ENCODE measurements at regions not wholly inside any gene's neighbourhood (a gene's known extent, or its start where the extent isn't known, plus 50 kb on each side); places are given as distances from the start of the nearest gene placed in this dataset.

DNA sequence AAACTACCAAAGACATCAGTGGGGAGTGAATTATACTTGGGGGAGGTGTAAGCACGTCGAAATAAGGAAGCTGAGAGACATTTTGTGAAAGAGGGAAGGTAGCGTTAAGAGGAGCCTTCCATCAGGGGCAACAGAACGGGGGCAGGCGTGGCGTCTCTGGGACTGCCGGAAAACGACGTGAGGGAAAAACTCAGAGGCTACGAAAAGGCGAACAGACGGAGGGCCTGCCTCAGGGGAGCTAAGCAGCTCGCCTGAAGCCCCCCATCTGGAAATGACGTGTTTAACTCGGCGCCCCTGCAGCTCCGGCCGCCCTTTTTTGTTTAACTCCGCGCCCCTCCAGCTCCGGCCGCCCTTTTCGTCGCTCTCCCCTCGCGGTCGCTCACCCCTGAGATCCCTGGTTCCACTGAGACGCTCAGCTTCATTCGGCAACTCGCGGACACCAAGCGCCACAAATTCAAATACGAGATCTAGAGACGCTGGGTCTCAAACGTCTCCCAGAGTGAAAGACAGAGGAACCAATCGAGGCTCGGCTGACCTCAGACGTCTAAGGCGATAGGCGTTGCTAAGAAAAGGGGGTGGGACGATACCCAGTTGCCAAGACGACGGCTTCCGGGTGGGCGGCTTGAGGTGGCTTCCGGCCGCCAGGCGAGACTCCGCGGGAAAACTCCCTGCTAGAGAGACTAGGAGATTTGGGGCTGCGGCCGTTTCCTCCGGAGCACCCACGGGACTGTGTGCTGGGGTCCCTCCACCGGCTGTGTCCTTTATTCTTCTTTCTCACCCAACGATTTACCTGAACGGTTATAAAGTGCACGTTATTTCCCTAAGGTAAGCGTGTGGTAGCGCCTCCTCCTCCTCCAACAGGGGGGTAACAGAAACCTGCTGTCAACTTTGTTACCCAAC lies 383.2 kb downstream of the ZFHX3 start (continued):
- TF ChIP-seq ZNF318 (IDR thresholded peaks at IDR 0.05; ENCODE audit: borderline replicate concordance in 1 of 2, low read depth in 1 of 2) (no peak), HSF4 (CRISPR knock-in tag; IDR thresholded peaks at IDR 0.05; ENCODE audit: borderline replicate concordance) (no peak), ZNF436 (CRISPR knock-in tag; IDR thresholded peaks at IDR 0.05) (no peak), ZBTB1 (CRISPR knock-in tag; IDR thresholded peaks at IDR 0.05; ENCODE audit: borderline replicate concordance, low read depth) (no peak), BCOR (IDR thresholded peaks at IDR 0.05) (no peak), ZNF780A (CRISPR knock-in tag; IDR thresholded peaks at IDR 0.05) (no peak), CBX8 (IDR thresholded peaks at IDR 0.05; ENCODE audit: borderline replicate concordance, extremely low read depth, low read depth, low read length, poor library complexity, severe bottlenecking) (no peak), MYBL2 (IDR thresholded peaks at IDR 0.05; ENCODE audit: low read depth) (peak; percentile 86), MYBL2 (CRISPR knock-in tag; IDR thresholded peaks at IDR 0.05; ENCODE audit: borderline replicate concordance) (no peak), ZNF589 (CRISPR knock-in tag; IDR thresholded peaks at IDR 0.05; ENCODE audit: low read depth) (no peak), BRD9 (IDR thresholded peaks at IDR 0.05; ENCODE audit: low read depth, partially characterized antibody) (peak; percentile 58), ZMIZ1 (IDR thresholded peaks at IDR 0.05; ENCODE audit: low read depth in 2 of 2, low read length in 2 of 2) (0 out of 4 replicates have a peak, but pooled peaks of 1 of the 2 experiments have one; percentile 31), KAT7 (CRISPR knock-in tag; IDR thresholded peaks at IDR 0.05; ENCODE audit: borderline replicate concordance) (no peak; the same call in 1 of the 2 replicates)

Measured in K562 (cell line).